H1 (cell line): ENCODE measurements at regions not wholly inside any gene's neighbourhood (a gene's known extent, or its start where the extent isn't known, plus 50 kb on each side); places are given as distances from the start of the nearest gene placed in this dataset.

Source experiments
- ATF2 ChIP-seq: IDR thresholded peaks from 2 replicates; pipeline ENCODE4 v1.6.1; 2012; ENCODE audit warnings: low read length, inconsistent platforms
- CBX5 ChIP-seq: fragments of 300-800, 300-1000 bp; sonication (generic); IDR thresholded peaks from 2 replicates; pipeline ENCODE4 v1.7.1; 2016; ENCODE audit warnings: antibody characterized with exemption, low read length, low read depth
- CREB1 ChIP-seq: IDR thresholded peaks from 2 replicates; pipeline ENCODE4 v1.6.1; 2012; ENCODE audit warnings: inconsistent platforms
- RNF2 ChIP-seq: fragments of 200-900, 300-1000 bp; sonication (generic); IDR thresholded peaks from 2 replicates; pipeline ENCODE4 v1.7.1; 2016; ENCODE audit warnings: borderline replicate concordance, low read depth, mild to moderate bottlenecking, antibody characterized with exemption, low read length; ENCODE audit not compliant: poor library complexity, severe bottlenecking; ENCODE audit errors: missing control alignments

DNA sequence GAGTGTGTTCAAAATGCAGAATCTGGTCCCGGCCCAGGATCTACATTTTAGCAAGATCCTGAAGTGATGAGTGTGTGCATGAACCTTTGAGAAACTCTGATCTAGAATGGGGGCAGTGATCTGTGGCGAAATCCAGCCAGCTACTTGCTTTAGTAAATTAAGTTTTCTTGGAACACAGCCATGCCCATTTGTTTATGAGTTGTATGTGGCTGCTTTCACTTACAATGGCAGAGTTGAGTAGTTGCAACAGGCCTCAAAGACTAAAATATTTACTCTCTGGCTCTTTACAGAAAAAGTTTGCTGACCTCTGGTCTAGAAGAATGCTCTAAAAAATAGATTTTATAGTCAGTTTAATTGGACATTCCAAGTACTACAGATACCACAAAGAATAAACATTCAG, 588.3 kb downstream of the BNC2 start (continued):
- TF ChIP-seq RNF2, result no peak
- no peak for TF ChIP-seq ATF2
- no peak for TF ChIP-seq CBX5
- no peak for TF ChIP-seq CREB1
- TF ChIP-seq, all 59 proteins: peak for 0
